GM12878 (cell line): ENCODE measurements at regions not wholly inside any gene's neighbourhood (a gene's known extent, or its start where the extent isn't known, plus 50 kb on each side); places are given as distances from the start of the nearest gene placed in this dataset.

Source experiments
- CTCF ChIP-seq, 3 experiments: IDR thresholded peaks in 2 of 3; conservative IDR thresholded peaks in 1 of 3; 2 replicates each; pipeline ENCODE4 v1.5.1; 2011; ENCODE audit warnings: low read depth in 3 of 3, low read length in 3 of 3, mild to moderate bottlenecking in 3 of 3, control low read depth in 2 of 3, moderate library complexity in 2 of 3, inconsistent platforms in 1 of 3, mixed read lengths in 1 of 3; ENCODE audit not compliant: control insufficient read depth in 2 of 3, insufficient read depth in 1 of 3; ENCODE audit errors: extremely low read depth in 1 of 3
- EGR1 ChIP-seq, 2 experiments: IDR thresholded peaks; 1 replicate in 1 of 2; 2 replicates in 1 of 2; pipeline ENCODE4 v1.6.1; 2011 to 2012; ENCODE audit warnings: low read depth in 2 of 2, low read length in 2 of 2, borderline replicate concordance in 1 of 2, mild to moderate bottlenecking in 1 of 2, moderate library complexity in 1 of 2
- FOS ChIP-seq: IDR thresholded peaks from 3 replicates; pipeline ENCODE4 v1.6.1; 2011; ENCODE audit warnings: borderline replicate concordance; ENCODE audit not compliant: insufficient read length; ENCODE audit errors: extremely low read depth
- FOXM1 ChIP-seq: IDR thresholded peaks from 2 replicates; pipeline ENCODE4 v1.6.1; 2012; ENCODE audit warnings: low read depth, mild to moderate bottlenecking, inconsistent platforms, low read length, moderate library complexity
- SP1 ChIP-seq: IDR thresholded peaks from one replicate; pipeline ENCODE4 v1.6.1; 2011; ENCODE audit warnings: low read depth, low read length
- TF ChIP-seq, protein P1 (sequence below): fragments of 450-650 bp; IDR thresholded peaks from 2 replicates; pipeline ENCODE4 v1.6.1; 2017; ENCODE audit warnings: antibody characterized with exemption, mild to moderate bottlenecking, moderate library complexity

GRCh38 chr6:113713665-113714064 lies 143.5 kb upstream of the MARCKS start:
- TF ChIP-seq CTCF (IDR thresholded peaks at IDR 0.05 in 2 of 3, conservative IDR thresholded peaks at IDR 0.05 in 1 of 3; ENCODE audit: control insufficient read depth in 2 of 3, extremely low read depth in 1 of 3, insufficient read depth in 1 of 3, low read depth in 3 of 3, low read length in 3 of 3) (no peak), FOS (no peak), EGR1 (IDR thresholded peaks at IDR 0.05; ENCODE audit: borderline replicate concordance in 1 of 2, low read depth in 2 of 2, low read length in 2 of 2) (no peak), FOXM1 (no peak), SP1 (no peak)
- TF ChIP-seq, protein P1, sequence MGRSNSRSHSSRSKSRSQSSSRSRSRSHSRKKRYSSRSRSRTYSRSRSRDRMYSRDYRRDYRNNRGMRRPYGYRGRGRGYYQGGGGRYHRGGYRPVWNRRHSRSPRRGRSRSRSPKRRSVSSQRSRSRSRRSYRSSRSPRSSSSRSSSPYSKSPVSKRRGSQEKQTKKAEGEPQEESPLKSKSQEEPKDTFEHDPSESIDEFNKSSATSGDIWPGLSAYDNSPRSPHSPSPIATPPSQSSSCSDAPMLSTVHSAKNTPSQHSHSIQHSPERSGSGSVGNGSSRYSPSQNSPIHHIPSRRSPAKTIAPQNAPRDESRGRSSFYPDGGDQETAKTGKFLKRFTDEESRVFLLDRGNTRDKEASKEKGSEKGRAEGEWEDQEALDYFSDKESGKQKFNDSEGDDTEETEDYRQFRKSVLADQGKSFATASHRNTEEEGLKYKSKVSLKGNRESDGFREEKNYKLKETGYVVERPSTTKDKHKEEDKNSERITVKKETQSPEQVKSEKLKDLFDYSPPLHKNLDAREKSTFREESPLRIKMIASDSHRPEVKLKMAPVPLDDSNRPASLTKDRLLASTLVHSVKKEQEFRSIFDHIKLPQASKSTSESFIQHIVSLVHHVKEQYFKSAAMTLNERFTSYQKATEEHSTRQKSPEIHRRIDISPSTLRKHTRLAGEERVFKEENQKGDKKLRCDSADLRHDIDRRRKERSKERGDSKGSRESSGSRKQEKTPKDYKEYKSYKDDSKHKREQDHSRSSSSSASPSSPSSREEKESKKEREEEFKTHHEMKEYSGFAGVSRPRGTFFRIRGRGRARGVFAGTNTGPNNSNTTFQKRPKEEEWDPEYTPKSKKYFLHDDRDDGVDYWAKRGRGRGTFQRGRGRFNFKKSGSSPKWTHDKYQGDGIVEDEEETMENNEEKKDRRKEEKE, result no peak
